Body of pancreas (tissue), 4 donors: ENCODE measurements at regions not wholly inside any gene's neighbourhood (a gene's known extent, or its start where the extent isn't known, plus 50 kb on each side); places are given as distances from the start of the nearest gene placed in this dataset. TPM values are rescaled to one million over a fixed set of nuclear protein-coding genes. Genes with fewer than 3 reads are reported as not detected.

Source experiments
- ATAC-seq: fragments of 150-250 bp; one replicate; pipeline ENCODE4 v1.9.1; 2016
- DNase-seq, 4 donors: peaks; one replicate each; pipeline ENCODE4 v3.0.0-alpha.2; 2019
- H3K27ac ChIP-seq, 4 donors: fragments of 200-600 bp; sonication (generic); 1 replicate in 3 of 4; 2 replicates in 1 of 4; pipeline versions ENCODE4 v1.5.1 to v1.6.1; 2016 to 2019; ENCODE audit warnings: mild to moderate bottlenecking in 1 of 4, mixed read lengths in 1 of 4, moderate library complexity in 1 of 4
- H3K27me3 ChIP-seq, 2 donors: fragments of 200-600 bp; sonication (generic); one replicate each; pipeline ENCODE4 v1.6.0; 2016; ENCODE audit warnings: mild to moderate bottlenecking in 1 of 2
- H3K36me3 ChIP-seq, 2 donors: fragments of 200-600 bp; sonication (generic); replicated peaks in 1 of 2; 2 replicates each; pipeline ENCODE4 v1.5.1; 2016; ENCODE audit warnings: low read depth in 2 of 2; ENCODE audit not compliant: insufficient read depth in 1 of 2
- H3K4me1 ChIP-seq: fragments of 200-600 bp; sonication (generic); one replicate; pipeline ENCODE4 v1.6.0; 2016
- H3K4me3 ChIP-seq, 2 donors: fragments of 200-600 bp; sonication (generic); 1 replicate in 1 of 2; 2 replicates in 1 of 2; pipeline ENCODE4 v1.5.1; 2016 to 2019
- H3K9me3 ChIP-seq, 3 donors: fragments of 200-600 bp; sonication (generic); 1 replicate in 2 of 3; 2 replicates in 1 of 3; pipeline ENCODE4 v1.5.1; 2016
- CTCF ChIP-seq, 7 experiments: fragments of 450-650 bp in 4 of 7; fragments of 200-600 bp in 3 of 7; sonication (generic) in 3 of 7; IDR thresholded peaks; one replicate each; pipeline ENCODE4 v1.5.1; 2016 to 2019; ENCODE audit warnings: antibody characterized with exemption in 7 of 7
- POLR2A ChIP-seq, 3 donors: fragments of 450-650 bp; IDR thresholded peaks; one replicate each; pipeline ENCODE4 v1.6.1; 2016; ENCODE audit warnings: antibody characterized with exemption in 3 of 3, mild to moderate bottlenecking in 2 of 3
- WGBS, 2 donors: methylation state at CpG; one replicate each; pipeline ENCODE4 v1.1.5; 2017; 5-methylcytosine and 5-hydroxymethylcytosine counted together
- intact Hi-C: fragments of 100-400 bp; cut with DNase I; formaldehyde crosslinking; loops from one replicate; pipeline ENCODE4 v1.15.1; 2023
- small RNA-seq: library from RNA; depleted of rRNA; stranded (forward); fragments of <200 nt; gene quantifications from one replicate; pipeline ENCODE3, GENCODE V24; 2016

DNA sequence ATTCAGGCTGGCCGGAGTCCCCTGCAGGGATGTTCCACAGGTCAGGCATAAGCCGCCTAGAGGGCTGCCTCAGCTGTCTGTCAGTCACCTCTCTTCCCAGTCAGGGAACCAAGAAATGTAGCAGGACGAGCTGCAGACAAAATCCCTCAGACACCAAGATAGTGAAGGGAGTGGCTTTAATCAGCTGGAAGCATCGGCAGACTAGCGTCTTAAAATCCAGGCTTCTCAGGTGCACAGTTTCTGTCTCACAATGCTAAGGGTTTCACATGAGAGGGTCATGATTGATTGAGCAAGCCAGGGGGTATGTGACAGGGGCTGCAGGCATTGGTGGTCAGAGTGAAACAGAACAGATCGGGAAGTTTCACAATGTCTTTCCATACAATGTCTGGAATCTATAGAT lies 247.2 kb downstream of the CDH10 start:
- TF ChIP-seq CTCF (IDR thresholded peaks at IDR 0.05) (no peak), POLR2A (IDR thresholded peaks at IDR 0.05) (no peak)
- Histone ChIP-seq H3K27ac (no peak overlapping the region), H3K36me3 (no peaks in the 10 kb centered on the region), H3K9me3 (no peaks in the 10 kb centered on the region), H3K4me1 (no peaks in the 10 kb centered on the region), H3K4me3 (no peak overlapping the region), H3K27me3 (no peaks in the 10 kb centered on the region)
- ATAC-seq (no peak), DNase-seq (no peak)
- WGBS, 2 donors: 68 to 76% methylated on average over 6 of the region's 6 CpGs
- intact Hi-C loops: no loop called here

- ATAC-seq (no peak), DNase-seq (no peak)
- H3K9me3 ChIP-seq: no peaks in the 10 kb centered on the region
- no peak overlapping the region for H3K27ac ChIP-seq
- H3K4me1 ChIP-seq: no peaks in the 10 kb centered on the region
- TF ChIP-seq CTCF (IDR thresholded peaks at IDR 0.05) (no peak), POLR2A (IDR thresholded peaks at IDR 0.05) (no peak)
- intact Hi-C loops: no loop called here
- H3K4me3 ChIP-seq: no peak overlapping the region
- no peaks in the 10 kb centered on the region for H3K27me3 ChIP-seq
- H3K36me3 ChIP-seq: no peaks in the 10 kb centered on the region
- 35 to 42% methylated on average over 3 of the region's 3 CpGs for WGBS, 2 donors
Observed at GRCh38 chr5:24401773-24402172, 243.0 kb downstream of the CDH10 start.

DNA sequence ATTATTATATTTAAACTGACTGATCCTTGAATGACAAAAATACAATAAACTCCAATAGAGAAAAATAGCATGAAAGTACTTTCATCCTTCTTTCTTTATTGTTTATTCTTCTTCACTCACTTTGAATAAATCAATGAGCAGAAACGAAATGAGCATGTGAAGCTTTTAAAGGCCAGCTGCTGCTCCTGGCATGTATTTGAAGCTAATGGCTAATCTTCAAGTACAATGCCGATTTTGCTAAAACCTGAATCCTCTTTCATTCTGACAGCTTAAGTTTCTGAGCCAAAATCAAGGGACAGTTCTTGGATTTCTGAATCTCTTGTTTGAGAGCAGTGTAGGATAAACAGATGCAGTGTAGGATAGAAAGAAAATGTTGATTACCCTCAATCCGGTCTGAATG lies 237.3 kb downstream of the CDH10 start:
- no peaks in the 10 kb centered on the region for H3K9me3 ChIP-seq
- TF ChIP-seq CTCF (IDR thresholded peaks at IDR 0.05) (no peak), POLR2A (IDR thresholded peaks at IDR 0.05) (no peak)
- DNase-seq (no peak), ATAC-seq (no peak)
- no peaks in the 10 kb centered on the region for H3K36me3 ChIP-seq
- no peaks in the 10 kb centered on the region for H3K27me3 ChIP-seq
- no peak overlapping the region for H3K27ac ChIP-seq
- intact Hi-C loops: no loop called here
- no peaks in the 10 kb centered on the region for H3K4me1 ChIP-seq
- WGBS, 2 donors: 23 to 29% methylated on average over 3 of the region's 3 CpGs
- no peak overlapping the region for H3K4me3 ChIP-seq

DNA sequence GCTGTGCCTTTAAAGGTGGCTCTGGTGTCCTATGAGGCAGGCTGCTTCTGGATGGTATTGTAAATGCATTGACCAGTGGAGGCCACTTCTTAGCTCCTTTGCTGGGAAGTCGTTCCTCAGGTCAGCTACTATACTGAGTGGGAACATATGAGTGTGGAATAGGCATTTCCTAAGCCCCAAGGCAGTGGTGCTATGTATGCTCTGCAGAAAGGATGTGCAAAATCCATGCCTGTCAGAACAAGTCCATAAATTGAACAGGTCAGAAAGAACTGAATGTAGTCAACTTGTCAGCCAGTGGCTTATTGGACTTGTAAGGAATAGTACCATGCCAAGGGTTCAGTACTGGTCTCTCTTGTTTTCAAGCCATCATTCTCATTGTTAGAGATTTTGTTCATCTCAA lies 216.4 kb downstream of the CDH10 start:
- ATAC-seq (no peak), DNase-seq (no peak)
- 13 to 31% methylated on average over 1 of the region's 1 CpG for WGBS, 2 donors
- H3K4me3 ChIP-seq: no peak overlapping the region
- H3K4me1 ChIP-seq: no peaks in the 10 kb centered on the region
- H3K36me3 ChIP-seq: no peaks in the 10 kb centered on the region
- H3K27me3 ChIP-seq: no peaks in the 10 kb centered on the region
- intact Hi-C loops: no loop called here
- TF ChIP-seq CTCF (IDR thresholded peaks at IDR 0.05): no peak
- TF ChIP-seq POLR2A (IDR thresholded peaks at IDR 0.05): no peak
- no peaks in the 10 kb centered on the region for H3K9me3 ChIP-seq
- H3K27ac ChIP-seq: no peak overlapping the region

GRCh38 chr5:24433555-24433954 lies 211.2 kb downstream of the CDH10 start:
- no peak for TF ChIP-seq CTCF (IDR thresholded peaks at IDR 0.05)
- no peak for TF ChIP-seq POLR2A (IDR thresholded peaks at IDR 0.05)

More at GRCh38 chr5:24433555-24433954, 211.2 kb downstream of the CDH10 start:
- H3K4me1 ChIP-seq: no peaks in the 10 kb centered on the region
- DNase-seq (no peak), ATAC-seq (no peak)
- intact Hi-C loops: no loop called here
- no peaks in the 10 kb centered on the region for H3K36me3 ChIP-seq
- no peaks in the 10 kb centered on the region for H3K9me3 ChIP-seq
- H3K4me3 ChIP-seq: no peak overlapping the region
- WGBS, 2 donors: 73 to 81% methylated on average over 3 of the region's 3 CpGs
- no peaks in the 10 kb centered on the region for H3K27me3 ChIP-seq
- H3K27ac ChIP-seq: no peak overlapping the region

Small RNA genes lying in the stretch of these regions (small RNA-seq; reads per million reads assigned to genes)
- gene AC026784.1: not detected
- not detected for gene RF00019
- not detected for gene RF00561
